Activated naive CD4-positive, alpha-beta T cell treated with anti-CD3 and anti-CD28 coated beads for 36 hours (primary cell): ENCODE measurements at regions not wholly inside any gene's neighbourhood (a gene's known extent, or its start where the extent isn't known, plus 50 kb on each side); places are given as distances from the start of the nearest gene placed in this dataset.

Experiments
- CTCF ChIA-PET: fragments of 350-600 bp; sonication (Branson Sonifier 250); formaldehyde crosslinking; loops from one replicate; lab custom pipeline; 2021; ENCODE audit warnings: antibody characterized with exemption; lab: Charles Lee
- DNase-seq: peaks from one replicate; pipeline ENCODE4 v3.0.0-alpha.2; 2020
- H3K27ac Mint-ChIP-seq: one replicate; pipeline ENCODE4 v1.8.0; 2021; ENCODE audit warnings: mild to moderate bottlenecking, mixed read lengths
- H3K27me3 Mint-ChIP-seq: one replicate; pipeline ENCODE4 v1.8.0; 2021; ENCODE audit warnings: low read depth, mixed read lengths
- H3K36me3 Mint-ChIP-seq: one replicate; pipeline ENCODE4 v1.8.0; 2021; ENCODE audit warnings: low read depth, mixed read lengths
- H3K4me1 Mint-ChIP-seq: one replicate; pipeline ENCODE4 v1.8.0; 2021; ENCODE audit warnings: low read depth, mixed read lengths
- H3K4me3 Mint-ChIP-seq: one replicate; pipeline ENCODE4 v1.8.0; 2021; ENCODE audit warnings: mild to moderate bottlenecking, moderate library complexity, mixed read lengths
- H3K9me3 Mint-ChIP-seq: one replicate; pipeline ENCODE4 v1.8.0; 2021; ENCODE audit warnings: mixed read lengths
- intact Hi-C: fragments of 100-400 bp; cut with micrococcal nuclease; formaldehyde crosslinking; loops from one replicate; pipeline ENCODE4 v1.15.1; 2023

GRCh38 chr7:64614812-64615211 is 51.1 kb upstream of the ZNF107 start:
- no peak overlapping the region for H3K27ac Mint-ChIP-seq
- CTCF ChIA-PET: interaction anchor here (1.1 kb wide), 1 partner anchor 9 kb away, joined by 3 read pairs; no protein-coding TSS in a partner anchor

DNA sequence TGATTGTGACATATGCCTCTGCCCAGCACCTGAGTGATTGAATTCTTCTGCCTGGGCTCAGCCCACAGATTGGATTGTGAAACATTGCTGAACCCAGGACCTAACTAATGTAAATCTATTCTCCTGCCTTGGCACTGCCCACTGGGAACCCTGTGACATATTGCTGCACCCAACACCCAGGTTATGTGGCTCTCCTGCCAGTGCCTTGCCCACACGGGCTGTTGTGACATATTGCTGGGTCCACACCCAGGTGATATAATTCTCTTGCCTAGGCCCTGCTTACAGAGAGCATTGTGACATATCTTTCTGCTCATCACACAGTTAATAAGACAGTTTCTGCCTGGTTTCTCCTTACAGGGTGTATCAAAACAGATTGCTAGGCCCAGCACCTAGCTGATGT is 50.8 kb upstream of the ZNF680 start:
- CTCF ChIA-PET: interaction anchor here (1.1 kb wide), 1 partner anchor 10 kb away, joined by 3 read pairs; no protein-coding TSS in a partner anchor
- Mint-ChIP-seq H3K4me1 (no peaks in the 10 kb centered on the region), H3K36me3 (no peaks in the 10 kb centered on the region), H3K9me3 (peaks cover 5% of the 10 kb centered on the region), H3K27me3 (no peaks in the 10 kb centered on the region), H3K27ac (no peak overlapping the region), H3K4me3 (no peak overlapping the region)
- DNase-seq: no peak
- intact Hi-C loops: no loop called here

More at GRCh38 chr7:64614812-64615211, 51.1 kb upstream of the ZNF107 start:
- Mint-ChIP-seq H3K4me1 (no peaks in the 10 kb centered on the region), H3K4me3 (no peak overlapping the region), H3K9me3 (peaks cover 14% of the 10 kb centered on the region), H3K27me3 (no peaks in the 10 kb centered on the region), H3K36me3 (no peaks in the 10 kb centered on the region)
- intact Hi-C loops: no loop called here
- DNase-seq: no peak
